Activated naive CD4-positive, alpha-beta T cell treated with anti-CD3 and anti-CD28 coated beads for 36 hours (primary cell): ENCODE measurements at regions not wholly inside any gene's neighbourhood (a gene's known extent, or its start where the extent isn't known, plus 50 kb on each side); places are given as distances from the start of the nearest gene placed in this dataset.

Experiments
- CTCF ChIA-PET: fragments of 350-600 bp; sonication (Branson Sonifier 250); formaldehyde crosslinking; loops from one replicate; lab custom pipeline; 2021; ENCODE audit warnings: antibody characterized with exemption; lab: Charles Lee
- DNase-seq: peaks from one replicate; pipeline ENCODE4 v3.0.0-alpha.2; 2020
- H3K27ac Mint-ChIP-seq: one replicate; pipeline ENCODE4 v1.8.0; 2021; ENCODE audit warnings: mild to moderate bottlenecking, mixed read lengths
- H3K27me3 Mint-ChIP-seq: one replicate; pipeline ENCODE4 v1.8.0; 2021; ENCODE audit warnings: low read depth, mixed read lengths
- H3K36me3 Mint-ChIP-seq: one replicate; pipeline ENCODE4 v1.8.0; 2021; ENCODE audit warnings: low read depth, mixed read lengths
- H3K4me1 Mint-ChIP-seq: one replicate; pipeline ENCODE4 v1.8.0; 2021; ENCODE audit warnings: low read depth, mixed read lengths
- H3K4me3 Mint-ChIP-seq: one replicate; pipeline ENCODE4 v1.8.0; 2021; ENCODE audit warnings: mild to moderate bottlenecking, moderate library complexity, mixed read lengths
- H3K9me3 Mint-ChIP-seq: one replicate; pipeline ENCODE4 v1.8.0; 2021; ENCODE audit warnings: mixed read lengths
- intact Hi-C: fragments of 100-400 bp; cut with micrococcal nuclease; formaldehyde crosslinking; loops from one replicate; pipeline ENCODE4 v1.15.1; 2023

- Mint-ChIP-seq H3K27ac (no peak overlapping the region), H3K9me3 (no peaks in the 10 kb centered on the region), H3K4me3 (no peak overlapping the region), H3K27me3 (peaks cover 10% of the 10 kb centered on the region), H3K36me3 (no peaks in the 10 kb centered on the region), H3K4me1 (no peaks in the 10 kb centered on the region)
- CTCF ChIA-PET, result interaction anchor here (0.5 kb wide), 1 partner anchor 41 kb away, joined by 3 read pairs; no protein-coding TSS in a partner anchor
- intact Hi-C loops, result no loop called here
- DNase-seq, result no peak
These were observed 156.4 kb downstream of the AQP4 start for GRCh38 chr18:26708806-26709716.

GRCh38 chr18:26706911-26707351 is 158.6 kb downstream of the AQP4 start:
- CTCF ChIA-PET, result no interaction called here
- no peaks in the 10 kb centered on the region for H3K36me3 Mint-ChIP-seq
- intact Hi-C loops, result no loop called here
- H3K9me3 Mint-ChIP-seq, result no peaks in the 10 kb centered on the region
- H3K27me3 Mint-ChIP-seq, result peaks cover 10% of the 10 kb centered on the region
- no peak for DNase-seq
- no peaks in the 10 kb centered on the region for H3K4me1 Mint-ChIP-seq
- no peak overlapping the region for H3K4me3 Mint-ChIP-seq
- H3K27ac Mint-ChIP-seq, result no peak overlapping the region

- CTCF ChIA-PET, result no interaction called here
- Mint-ChIP-seq H3K4me3 (no peak overlapping the region), H3K4me1 (no peaks in the 10 kb centered on the region), H3K36me3 (no peaks in the 10 kb centered on the region), H3K27me3 (peaks cover 10% of the 10 kb centered on the region), H3K27ac (no peak overlapping the region), H3K9me3 (no peaks in the 10 kb centered on the region)
- DNase-seq, result no peak
- intact Hi-C loops, result no loop called here
These were observed 157.4 kb upstream of the KCTD1 start for GRCh38 chr18:26705757-26706156.

GRCh38 chr18:26703170-26703930 is 155.0 kb upstream of the KCTD1 start:
- intact Hi-C loops, result no loop called here
- no peak for DNase-seq
- Mint-ChIP-seq H3K27ac (no peak overlapping the region), H3K27me3 (peaks cover under 1% of the 10 kb centered on the region), H3K36me3 (no peaks in the 10 kb centered on the region), H3K4me3 (no peak overlapping the region), H3K4me1 (no peaks in the 10 kb centered on the region), H3K9me3 (no peaks in the 10 kb centered on the region)
- CTCF ChIA-PET, result no interaction called here

- H3K4me1 Mint-ChIP-seq, result no peaks in the 10 kb centered on the region
- H3K27me3 Mint-ChIP-seq, result peaks cover 8% of the 10 kb centered on the region
- H3K9me3 Mint-ChIP-seq, result no peaks in the 10 kb centered on the region
- DNase-seq, result no peak
- intact Hi-C loops, result no loop called here
- CTCF ChIA-PET, result interaction anchor here (0.6 kb wide), 1 partner anchor 26 kb away, joined by 3 read pairs; no protein-coding TSS in a partner anchor
- H3K36me3 Mint-ChIP-seq, result no peaks in the 10 kb centered on the region
- no peak overlapping the region for H3K27ac Mint-ChIP-seq
- H3K4me3 Mint-ChIP-seq, result no peak overlapping the region
These were observed 153.7 kb upstream of the KCTD1 start for GRCh38 chr18:26702086-26702485.

- H3K27ac Mint-ChIP-seq, result no peak overlapping the region
- intact Hi-C loops, result no loop called here
These were observed 152.4 kb upstream of the KCTD1 start for GRCh38 chr18:26700728-26701127.

GRCh38 chr18:26700201-26700600 is 151.8 kb upstream of the KCTD1 start:
- intact Hi-C loops, result no loop called here
- DNase-seq, result no peak

More at GRCh38 chr18:26700728-26701127, 152.4 kb upstream of the KCTD1 start:
- H3K4me3 Mint-ChIP-seq, result no peak overlapping the region
- peaks cover 8% of the 10 kb centered on the region for H3K27me3 Mint-ChIP-seq
- DNase-seq, result no peak
- no peaks in the 10 kb centered on the region for H3K4me1 Mint-ChIP-seq
- no peaks in the 10 kb centered on the region for H3K9me3 Mint-ChIP-seq
- no peaks in the 10 kb centered on the region for H3K36me3 Mint-ChIP-seq
- CTCF ChIA-PET, result no interaction called here

GRCh38 chr18:26697186-26697884 is 149.0 kb upstream of the KCTD1 start:
- Mint-ChIP-seq H3K27me3 (peaks cover 17% of the 10 kb centered on the region), H3K4me1 (no peaks in the 10 kb centered on the region), H3K27ac (no peak overlapping the region), H3K9me3 (peaks cover 3% of the 10 kb centered on the region), H3K36me3 (no peaks in the 10 kb centered on the region), H3K4me3 (no peak overlapping the region)
- CTCF ChIA-PET, result no interaction called here
- DNase-seq, result no peak
- intact Hi-C loops, result no loop called here

More at GRCh38 chr18:26700201-26700600, 151.8 kb upstream of the KCTD1 start:
- Mint-ChIP-seq H3K4me3 (no peak overlapping the region), H3K27me3 (peaks cover 10% of the 10 kb centered on the region), H3K27ac (no peak overlapping the region), H3K4me1 (no peaks in the 10 kb centered on the region), H3K36me3 (no peaks in the 10 kb centered on the region), H3K9me3 (no peaks in the 10 kb centered on the region)
- CTCF ChIA-PET, result no interaction called here

- CTCF ChIA-PET, result no interaction called here
- Mint-ChIP-seq H3K36me3 (no peaks in the 10 kb centered on the region), H3K4me1 (no peaks in the 10 kb centered on the region), H3K27me3 (peaks cover 17% of the 10 kb centered on the region), H3K9me3 (peaks cover 3% of the 10 kb centered on the region), H3K27ac (no peak overlapping the region), H3K4me3 (no peak overlapping the region)
- intact Hi-C loops, result no loop called here
- DNase-seq, result no peak
These were observed 148.4 kb upstream of the KCTD1 start for GRCh38 chr18:26696786-26697185.

- no peak for DNase-seq
- no peaks in the 10 kb centered on the region for H3K4me1 Mint-ChIP-seq
- intact Hi-C loops, result no loop called here
- CTCF ChIA-PET, result no interaction called here
- H3K36me3 Mint-ChIP-seq, result no peaks in the 10 kb centered on the region
- no peak overlapping the region for H3K4me3 Mint-ChIP-seq
- peaks cover 3% of the 10 kb centered on the region for H3K9me3 Mint-ChIP-seq
- no peak overlapping the region for H3K27ac Mint-ChIP-seq
- peaks cover 17% of the 10 kb centered on the region for H3K27me3 Mint-ChIP-seq
These were observed 148.0 kb upstream of the KCTD1 start for GRCh38 chr18:26696308-26696707.

GRCh38 chr18:26689226-26689879 is 141.0 kb upstream of the KCTD1 start:
- H3K36me3 Mint-ChIP-seq, result peaks cover 1% of the 10 kb centered on the region
- H3K4me3 Mint-ChIP-seq, result no peak overlapping the region
- peaks cover 4% of the 10 kb centered on the region for H3K9me3 Mint-ChIP-seq
- no peak overlapping the region for H3K27ac Mint-ChIP-seq
- DNase-seq, result no peak
- CTCF ChIA-PET, result no interaction called here
- intact Hi-C loops, result no loop called here
- peaks cover 3% of the 10 kb centered on the region for H3K27me3 Mint-ChIP-seq
- H3K4me1 Mint-ChIP-seq, result no peaks in the 10 kb centered on the region

GRCh38 chr18:26686532-26686931 is 138.2 kb upstream of the KCTD1 start:
- peaks cover 1% of the 10 kb centered on the region for H3K36me3 Mint-ChIP-seq
- CTCF ChIA-PET, result no interaction called here
- H3K27me3 Mint-ChIP-seq, result peaks cover 2% of the 10 kb centered on the region

More at GRCh38 chr18:26686532-26686931, 138.2 kb upstream of the KCTD1 start:
- intact Hi-C loops, result no loop called here
- H3K4me1 Mint-ChIP-seq, result no peaks in the 10 kb centered on the region
- no peak overlapping the region for H3K27ac Mint-ChIP-seq
- no peak for DNase-seq
- H3K4me3 Mint-ChIP-seq, result no peak overlapping the region
- H3K9me3 Mint-ChIP-seq, result peaks cover 4% of the 10 kb centered on the region
